ENCODE measurements at regions not wholly inside any gene's neighbourhood (a gene's known extent, or its start where the extent isn't known, plus 50 kb on each side); places are given as distances from the start of the nearest gene placed in this dataset.

DNA sequence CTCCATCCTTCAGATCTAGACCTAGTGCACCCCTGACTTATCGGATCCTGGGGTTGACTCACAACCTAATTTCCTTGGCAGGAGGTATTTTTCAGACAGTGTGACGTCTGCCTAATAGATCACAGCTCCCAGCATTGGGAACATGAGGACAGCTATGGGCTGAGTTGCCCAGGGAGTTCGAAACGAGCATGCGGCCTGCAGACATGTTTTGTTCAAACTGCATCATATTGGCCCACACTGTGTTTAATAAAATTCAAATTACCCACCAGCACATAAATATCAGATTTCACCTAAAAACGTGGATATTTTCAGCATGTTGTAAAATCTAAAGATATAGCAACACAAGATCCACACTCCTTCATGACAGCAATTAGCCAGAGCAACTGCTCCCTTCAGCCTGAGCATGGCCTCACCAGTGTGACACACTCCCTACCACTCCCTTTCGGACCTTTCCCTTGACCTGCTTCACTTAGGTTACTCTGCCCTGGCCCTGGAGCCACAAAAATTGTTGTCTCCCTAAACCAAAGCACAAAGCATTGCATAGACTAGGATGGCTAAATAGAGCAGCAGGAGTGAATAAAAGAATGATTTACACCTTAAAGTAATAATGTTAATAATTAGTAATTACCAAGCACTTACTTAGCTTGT is 53.6 kb upstream of the USP47 start:
- in situ Hi-C loops (cut with HindIII; ENCODE audit: extremely low pct_ligation_motif_present, low pct_unique_long_range_greater_than_20kb): loop anchor here (5.0 to 25.0 kb wide), 3 partner anchors 386 to 851 kb away; no protein-coding TSS in a partner anchor
- Histone ChIP-seq H3K9me3 (ENCODE audit: low read length) (no peaks in the 10 kb centered on the region), H3K36me3 (replicated peaks in 1 of 2; ENCODE audit: control insufficient read depth in 1 of 2, insufficient read depth in 2 of 2, low read length in 2 of 2) (no peaks in the 10 kb centered on the region), H4K20me1 (ENCODE audit: insufficient read depth, low read length) (no peaks in the 10 kb centered on the region), H2AFZ (ENCODE audit: low read length) (no peak overlapping the region), H3K4me1 (ENCODE audit: insufficient read depth, low read length) (no peaks in the 10 kb centered on the region), H3K79me2 (ENCODE audit: insufficient read depth, low read length) (no peaks in the 10 kb centered on the region), H3K9ac (ENCODE audit: insufficient read depth, low read depth, low read length) (no peak overlapping the region), H3K27me3 (ENCODE audit: control insufficient read depth in 1 of 2, insufficient read depth in 2 of 2, low read length in 2 of 2) (peaks cover 0 to 2% of the 10 kb centered on the region in 2 experiments; a peak in 1 of 5 replicates), H3K27ac (ENCODE audit: extremely low read length, insufficient read depth, low read length) (no peak overlapping the region), H3K4me2 (ENCODE audit: low read depth, low read length) (no peak overlapping the region), H3K4me3 (replicated peaks in 1 of 3; ENCODE audit: insufficient read depth in 1 of 3, low read depth in 2 of 3, low read length in 3 of 3) (no peak overlapping the region)
- CTCF ChIA-PET (ENCODE audit: low intra/inter-chr PET ratio, low total read pairs): interaction anchor here (0.8 to 3.0 kb wide), 6 partner anchors 66 to 760 kb away, joined by 3 to 18 read pairs (median 8); no protein-coding TSS in a partner anchor
- FAIRE-seq (no peak), ATAC-seq (peak; percentile 64), DNase-seq (ENCODE audit: low spot score) (no peak)
- POLR2A ChIA-PET: no interaction called here
- 2% methylated on average over 7 of the region's 7 CpGs for WGBS (ENCODE audit: low lambda C conversion rate)
- intact Hi-C loops (cut with micrococcal nuclease; ENCODE audit: unreplicated experiment): loop anchor here (2.0 to 5.0 kb wide), 4 partner anchors 166 to 856 kb away; partner anchors contain the start of gene GALNT18
- no TSS peak for BruUV-seq (replicated peaks)
- TF ChIP-seq IKZF4 (CRISPR knock-in tag; IDR thresholded peaks at IDR 0.05; ENCODE audit: borderline replicate concordance, low read depth, not compliant biosample characterization) (no peak), POLR2AphosphoS2 (IDR thresholded peaks at IDR 0.05; ENCODE audit: low read depth, low read length) (no peak), CREB1 (IDR thresholded peaks at IDR 0.05) (no peak), CREB1 (CRISPR knock-in tag; IDR thresholded peaks at IDR 0.05) (no peak), RBM39 (IDR thresholded peaks at IDR 0.05; ENCODE audit: low read depth, low read length, poor library complexity, severe bottlenecking) (no peak), ATAD3A (CRISPR knock-in tag; IDR thresholded peaks at IDR 0.05) (no peak), NR2F1 (CRISPR knock-in tag; IDR thresholded peaks at IDR 0.05) (no peak), ZNF432 (CRISPR knock-in tag; IDR thresholded peaks at IDR 0.05; ENCODE audit: borderline replicate concordance) (no peak), THYN1 (CRISPR knock-in tag; IDR thresholded peaks at IDR 0.05; ENCODE audit: borderline replicate concordance, low read depth) (no peak), KDM5A (IDR thresholded peaks at IDR 0.05; ENCODE audit: borderline replicate concordance, low read length) (no peak), ARID2 (CRISPR knock-in tag; IDR thresholded peaks at IDR 0.05; ENCODE audit: borderline replicate concordance) (no peak), KDM3A (CRISPR knock-in tag; IDR thresholded peaks at IDR 0.05; ENCODE audit: low read depth) (no peak), MIER3 (CRISPR knock-in tag; IDR thresholded peaks at IDR 0.05; ENCODE audit: borderline replicate concordance) (no peak), HMGA1 (CRISPR knock-in tag; conservative IDR thresholded peaks at IDR 0.05) (no peak)
- TF ChIP-seq, protein P1, sequence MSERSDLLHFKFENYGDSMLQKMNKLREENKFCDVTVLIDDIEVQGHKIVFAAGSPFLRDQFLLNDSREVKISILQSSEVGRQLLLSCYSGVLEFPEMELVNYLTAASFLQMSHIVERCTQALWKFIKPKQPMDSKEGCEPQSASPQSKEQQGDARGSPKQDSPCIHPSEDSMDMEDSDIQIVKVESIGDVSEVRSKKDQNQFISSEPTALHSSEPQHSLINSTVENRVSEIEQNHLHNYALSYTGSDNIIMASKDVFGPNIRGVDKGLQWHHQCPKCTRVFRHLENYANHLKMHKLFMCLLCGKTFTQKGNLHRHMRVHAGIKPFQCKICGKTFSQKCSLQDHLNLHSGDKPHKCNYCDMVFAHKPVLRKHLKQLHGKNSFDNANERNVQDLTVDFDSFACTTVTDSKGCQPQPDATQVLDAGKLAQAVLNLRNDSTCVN (CRISPR knock-in tag; IDR thresholded peaks at IDR 0.05; ENCODE audit: borderline replicate concordance): no peak
- TF ChIP-seq, protein P2, sequence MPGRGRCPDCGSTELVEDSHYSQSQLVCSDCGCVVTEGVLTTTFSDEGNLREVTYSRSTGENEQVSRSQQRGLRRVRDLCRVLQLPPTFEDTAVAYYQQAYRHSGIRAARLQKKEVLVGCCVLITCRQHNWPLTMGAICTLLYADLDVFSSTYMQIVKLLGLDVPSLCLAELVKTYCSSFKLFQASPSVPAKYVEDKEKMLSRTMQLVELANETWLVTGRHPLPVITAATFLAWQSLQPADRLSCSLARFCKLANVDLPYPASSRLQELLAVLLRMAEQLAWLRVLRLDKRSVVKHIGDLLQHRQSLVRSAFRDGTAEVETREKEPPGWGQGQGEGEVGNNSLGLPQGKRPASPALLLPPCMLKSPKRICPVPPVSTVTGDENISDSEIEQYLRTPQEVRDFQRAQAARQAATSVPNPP (CRISPR knock-in tag; IDR thresholded peaks at IDR 0.05): no peak
